K562 (cell line): ENCODE measurements at regions not wholly inside any gene's neighbourhood (a gene's known extent, or its start where the extent isn't known, plus 50 kb on each side); places are given as distances from the start of the nearest gene placed in this dataset.

ENCODE experiments used
- ATAC-seq: fragments of 200-7000 bp; cut with Tn5 transposase; 3 replicates; pipeline ENCODE4 v1.9.1; 2020; ENCODE audit warnings: moderate library complexity
- BruUV-seq: library from RNA; stranded (reverse); fragments of 400-500 nt; replicated peaks from 2 replicates; lab custom pipeline; 2021; lab: Mats Ljungman, UMichigan
- CTCF ChIA-PET: fragments of 300-600 bp; formaldehyde crosslinking; extraction: SDS; loops from one replicate; lab custom pipeline; 2021; ENCODE audit warnings: low intra/inter-chr PET ratio; lab: Yijun Ruan, JAX
- POLR2A ChIA-PET: fragments of 300-600, 350-650 bp; sonication (Branson Sonifier 250); formaldehyde crosslinking; extraction: SDS; loops from one replicate; lab custom pipeline; 2021; ENCODE audit warnings: antibody characterized with exemption, inconsistent platforms; lab: Yijun Ruan, JAX
- DNase-seq, 4 experiments: peaks; one replicate each; pipeline versions ENCODE4 v3.0.0 to v3.0.0-alpha.2; 2011 to 2018; ENCODE audit warnings: low spot score in 3 of 4, mixed read lengths in 3 of 4; ENCODE audit errors: extremely low read depth in 1 of 4
- FAIRE-seq: peaks from 2 replicates; lab custom pipeline; 2011; peaks lifted over from hg19 to GRCh38; lab: Jason Lieb, UNC
- H2AFZ ChIP-seq: 2 replicates; pipeline ENCODE4 v1.6.0; 2011; ENCODE audit warnings: low read depth, low read length, control low read depth, inconsistent platforms
- H3K27ac ChIP-seq: fragments of 200-600 bp; 3 replicates; pipeline ENCODE4 v1.8.0; 2011; ENCODE audit warnings: low read depth, mild to moderate bottlenecking, control low read depth, inconsistent platforms, low read length, moderate library complexity, mixed read lengths; ENCODE audit errors: extremely low read depth
- H3K27me3 ChIP-seq, 2 experiments: fragments of 300-600 bp in 1 of 2; 2 replicates in 1 of 2; 3 replicates in 1 of 2; pipeline versions ENCODE4 v1.6.0 to v1.8.0; 2011; ENCODE audit warnings: inconsistent platforms in 2 of 2, low read length in 2 of 2, mild to moderate bottlenecking in 1 of 2, mixed read lengths in 1 of 2, moderate library complexity in 1 of 2; ENCODE audit not compliant: control insufficient read depth in 2 of 2, insufficient read depth in 2 of 2
- H3K36me3 ChIP-seq: fragments of 300-600 bp; 3 replicates; pipeline ENCODE4 v1.8.0; 2011; ENCODE audit warnings: mild to moderate bottlenecking, low read length, inconsistent platforms; ENCODE audit not compliant: control insufficient read depth, insufficient read depth
- H3K4me1 ChIP-seq, 2 experiments: fragments of 200-600 bp in 1 of 2; replicated peaks in 1 of 2; 2 replicates in 1 of 2; 3 replicates in 1 of 2; pipeline versions ENCODE4 v1.5.1 to v1.8.0; 2011; ENCODE audit warnings: inconsistent platforms in 2 of 2, low read length in 2 of 2, mild to moderate bottlenecking in 1 of 2, mixed read lengths in 1 of 2, moderate library complexity in 1 of 2; ENCODE audit not compliant: control insufficient read depth in 2 of 2, insufficient read depth in 2 of 2
- H3K4me2 ChIP-seq: 2 replicates; pipeline ENCODE4 v1.6.1; 2011; ENCODE audit warnings: low read length, control low read depth, inconsistent platforms, mixed read lengths; ENCODE audit not compliant: insufficient read depth
- H3K4me3 ChIP-seq: fragments of 200-600 bp; sonication (generic), shearing (Covaris generic); 2 replicates; pipeline ENCODE4 v1.5.1; 2016; ENCODE audit warnings: control low read depth, inconsistent platforms
- H3K79me2 ChIP-seq: fragments of 200-600 bp; 3 replicates; pipeline ENCODE4 v1.8.0; 2011; ENCODE audit warnings: low read length, inconsistent platforms; ENCODE audit not compliant: control insufficient read depth, insufficient read depth
- H3K9ac ChIP-seq, 2 experiments: 2 replicates each; pipeline versions ENCODE4 v1.6.0 to v1.6.1; 2011; ENCODE audit warnings: low read depth in 2 of 2, low read length in 2 of 2, control low read depth in 1 of 2, inconsistent platforms in 1 of 2, mild to moderate bottlenecking in 1 of 2, mixed read lengths in 1 of 2; ENCODE audit not compliant: insufficient read depth in 1 of 2
- H3K9me1 ChIP-seq: one replicate; pipeline ENCODE4 v1.6.0; 2011; ENCODE audit warnings: inconsistent platforms, mild to moderate bottlenecking, low read length, moderate library complexity; ENCODE audit not compliant: control insufficient read depth, insufficient read depth
- H3K9me3 ChIP-seq: replicated peaks from 2 replicates; pipeline ENCODE4 v1.5.1; 2011; ENCODE audit warnings: low read depth, low read length, inconsistent platforms; ENCODE audit not compliant: control insufficient read depth, insufficient read depth
- H4K20me1 ChIP-seq: replicated peaks from 2 replicates; pipeline ENCODE4 v1.6.1; 2011; ENCODE audit warnings: low read length, inconsistent platforms, mixed read lengths; ENCODE audit not compliant: control insufficient read depth, insufficient read depth
- BDP1 ChIP-seq: IDR thresholded peaks from 3 replicates; pipeline ENCODE4 v1.6.1; 2011; ENCODE audit not compliant: insufficient read length, insufficient read depth
- ESRRB ChIP-seq: fragments of 250-450 bp; sonication (Bioruptor Pico); IDR thresholded peaks from 2 replicates; pipeline ENCODE4 v1.5.0; 2020; ENCODE audit warnings: mild to moderate bottlenecking, moderate library complexity, borderline replicate concordance
- EWSR1 ChIP-seq: fragments of 450-650 bp; IDR thresholded peaks from 2 replicates; pipeline ENCODE4 v1.6.1; 2018; ENCODE audit warnings: borderline replicate concordance, mild to moderate bottlenecking, low read depth, moderate library complexity; ENCODE audit not compliant: partially characterized antibody
- HNRNPL ChIP-seq: fragments of 200-400 bp; formaldehyde crosslinking; IDR thresholded peaks from 2 replicates; pipeline ENCODE4 v1.6.1; 2017; ENCODE audit warnings: low read depth, mild to moderate bottlenecking, low read length
- MBD2 ChIP-seq: sonication (generic); IDR thresholded peaks from 2 replicates; pipeline ENCODE4 v1.6.1; 2016; ENCODE audit warnings: low read depth, borderline replicate concordance
- SOX6 ChIP-seq: fragments of 450-650 bp; IDR thresholded peaks from 2 replicates; pipeline ENCODE4 v1.6.1; 2014; ENCODE audit warnings: mild to moderate bottlenecking
- TCF7L2 ChIP-seq: fragments of 150-350 bp; IDR thresholded peaks from 2 replicates; pipeline ENCODE4 v1.6.1; 2016; ENCODE audit warnings: low read depth, mild to moderate bottlenecking, low read length, moderate library complexity
- TRIM24 ChIP-seq, 2 experiments: fragments of 450-650 bp; IDR thresholded peaks; 2 replicates each; pipeline ENCODE4 v1.6.1; 2016
- WHSC1 ChIP-seq: IDR thresholded peaks from one replicate; pipeline ENCODE4 v1.6.1; 2012; ENCODE audit warnings: low read length, control low read depth, inconsistent platforms
- YBX1 ChIP-seq: fragments of 450-650 bp; IDR thresholded peaks from 2 replicates; pipeline ENCODE4 v1.7.1; 2016; ENCODE audit warnings: mild to moderate bottlenecking
- ZKSCAN3 ChIP-seq: fragments of 250-450 bp; sonication (Bioruptor Pico); IDR thresholded peaks from 2 replicates; pipeline ENCODE4 v1.4.0; 2020
- ZNF644 ChIP-seq: fragments of 200-800 bp; sonication (Bioruptor generic); IDR thresholded peaks from 2 replicates; pipeline ENCODE4 v1.6.1; 2016; ENCODE audit warnings: low read depth, missing genetic modification characterization, missing compliant biosample characterization
- WGBS: fragments of 100-300 bp; shearing (Covaris generic); methylation state at CpG from one replicate; pipeline ENCODE4 v1.1.6; 2016; ENCODE audit warnings: low coverage, mixed read lengths; ENCODE audit not compliant: insufficient coverage; ENCODE audit errors: missing lambda C conversion rate; 5-methylcytosine and 5-hydroxymethylcytosine counted together
- in situ Hi-C: fragments of 300-500 bp; cut with MboI; formaldehyde crosslinking; loops from 4 replicates; pipeline ENCODE4 v1.15.0; 2018; ENCODE audit warnings: inconsistent platforms, mixed read lengths
- intact Hi-C: fragments of 100-400 bp; cut with micrococcal nuclease; formaldehyde crosslinking; loops from 2 replicates; pipeline ENCODE4 v1.14.2; 2022
- TF ChIP-seq, protein P1 (sequence below): fragments of 450-650 bp; IDR thresholded peaks from 2 replicates; pipeline ENCODE4 v1.6.1; 2016; ENCODE audit warnings: antibody characterized with exemption

- TF ChIP-seq EWSR1, result no peak
- TF ChIP-seq ZNF644, result no peak
- TF ChIP-seq SOX6, result no peak
- TF ChIP-seq, protein P1, sequence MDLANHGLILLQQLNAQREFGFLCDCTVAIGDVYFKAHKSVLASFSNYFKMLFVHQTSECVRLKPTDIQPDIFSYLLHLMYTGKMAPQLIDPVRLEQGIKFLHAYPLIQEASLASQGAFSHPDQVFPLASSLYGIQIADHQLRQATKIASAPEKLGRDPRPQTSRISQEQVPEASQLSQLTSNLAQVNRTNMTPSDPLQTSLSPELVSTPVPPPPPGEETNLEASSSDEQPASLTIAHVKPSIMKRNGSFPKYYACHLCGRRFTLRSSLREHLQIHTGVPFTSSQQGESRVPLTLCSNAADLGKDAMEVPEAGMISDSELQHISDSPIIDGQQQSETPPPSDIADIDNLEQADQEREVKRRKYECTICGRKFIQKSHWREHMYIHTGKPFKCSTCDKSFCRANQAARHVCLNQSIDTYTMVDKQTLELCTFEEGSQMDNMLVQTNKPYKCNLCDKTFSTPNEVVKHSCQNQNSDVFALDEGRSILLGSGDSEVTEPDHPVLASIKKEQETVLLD, result no peak
- TF ChIP-seq ZKSCAN3, result no peak
- no peak for TF ChIP-seq TCF7L2
- TF ChIP-seq BDP1, result no peak
- TF ChIP-seq, all 486 proteins: peak for 0
These were observed 1311.6 kb downstream of the RAPGEF2 start (continued) for GRCh38 chr4:160414496-160414895.

GRCh38 chr4:160423879-160424451 lies 1321.1 kb downstream of the RAPGEF2 start:
- ChIA-PET CTCF (no interaction called here), POLR2A (no interaction called here)
- no peaks in the 10 kb centered on the region for H3K27me3 ChIP-seq
- in situ Hi-C loops (no loop called here), intact Hi-C loops (no loop called here)
- DNase-seq (no peak), ATAC-seq (no peak), FAIRE-seq (no peak)
- no peaks in the 10 kb centered on the region for H4K20me1 ChIP-seq
- 0% methylated on average over 4 of the region's 6 CpGs for WGBS
- H3K79me2 ChIP-seq, result no peaks in the 10 kb centered on the region
- H3K9me1 ChIP-seq, result no peaks in the 10 kb centered on the region
- H3K9ac ChIP-seq, result no peak overlapping the region
- no peaks in the 10 kb centered on the region for H3K4me1 ChIP-seq
- no TSS peak for BruUV-seq
- no peaks in the 10 kb centered on the region for H3K9me3 ChIP-seq
- no peak overlapping the region for H3K27ac ChIP-seq
- TF ChIP-seq HNRNPL (no peak), WHSC1 (no peak), MBD2 (no peak), TRIM24 (IDR thresholded peaks at IDR 0.05) (no peak), YBX1 (no peak), ESRRB (CRISPR knock-in tag) (no peak)
- H3K4me2 ChIP-seq, result no peak overlapping the region
- no peaks in the 10 kb centered on the region for H3K36me3 ChIP-seq
- H2AFZ ChIP-seq, result no peak overlapping the region
- H3K4me3 ChIP-seq, result no peak overlapping the region
